Fibroblast of lung (primary cell): ENCODE measurements at regions not wholly inside any gene's neighbourhood (a gene's known extent, or its start where the extent isn't known, plus 50 kb on each side); places are given as distances from the start of the nearest gene placed in this dataset.

Experiments
- EZH2 ChIP-seq: IDR thresholded peaks from 2 replicates; pipeline ENCODE4 v1.5.1; 2012; ENCODE audit warnings: low read length, control low read depth, mild to moderate bottlenecking; ENCODE audit errors: missing control alignments
- TF ChIP-seq, protein P1 (sequence below), 2 donors: IDR thresholded peaks in 1 of 2; conservative IDR thresholded peaks in 1 of 2; 1 replicate in 1 of 2; 2 replicates in 1 of 2; pipeline ENCODE4 v1.5.1; 2011 to 2012; ENCODE audit warnings: low read length in 2 of 2, control low read depth in 1 of 2, inconsistent platforms in 1 of 2, low read depth in 1 of 2, mild to moderate bottlenecking in 1 of 2

DNA sequence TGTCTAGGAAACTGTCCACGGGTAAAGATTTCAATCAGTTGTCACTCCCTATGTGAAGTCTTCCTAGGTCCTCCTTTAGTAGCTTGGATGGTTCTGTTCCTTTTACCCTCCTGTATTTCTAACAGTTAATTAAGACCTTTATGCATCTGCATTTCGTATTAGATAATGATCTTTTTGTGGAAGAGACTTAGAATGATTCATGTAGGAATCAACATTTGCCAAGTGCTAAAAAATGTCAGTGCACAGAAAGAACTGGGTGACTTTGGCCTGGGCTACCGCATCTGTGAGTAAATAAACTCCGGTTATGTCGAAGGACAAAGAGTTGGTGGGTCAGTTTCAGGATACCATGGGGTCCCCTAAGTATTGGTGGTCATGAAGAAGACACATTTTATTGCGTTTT is 918.0 kb downstream of the TFAP2A start:
- TF ChIP-seq, protein P1, sequence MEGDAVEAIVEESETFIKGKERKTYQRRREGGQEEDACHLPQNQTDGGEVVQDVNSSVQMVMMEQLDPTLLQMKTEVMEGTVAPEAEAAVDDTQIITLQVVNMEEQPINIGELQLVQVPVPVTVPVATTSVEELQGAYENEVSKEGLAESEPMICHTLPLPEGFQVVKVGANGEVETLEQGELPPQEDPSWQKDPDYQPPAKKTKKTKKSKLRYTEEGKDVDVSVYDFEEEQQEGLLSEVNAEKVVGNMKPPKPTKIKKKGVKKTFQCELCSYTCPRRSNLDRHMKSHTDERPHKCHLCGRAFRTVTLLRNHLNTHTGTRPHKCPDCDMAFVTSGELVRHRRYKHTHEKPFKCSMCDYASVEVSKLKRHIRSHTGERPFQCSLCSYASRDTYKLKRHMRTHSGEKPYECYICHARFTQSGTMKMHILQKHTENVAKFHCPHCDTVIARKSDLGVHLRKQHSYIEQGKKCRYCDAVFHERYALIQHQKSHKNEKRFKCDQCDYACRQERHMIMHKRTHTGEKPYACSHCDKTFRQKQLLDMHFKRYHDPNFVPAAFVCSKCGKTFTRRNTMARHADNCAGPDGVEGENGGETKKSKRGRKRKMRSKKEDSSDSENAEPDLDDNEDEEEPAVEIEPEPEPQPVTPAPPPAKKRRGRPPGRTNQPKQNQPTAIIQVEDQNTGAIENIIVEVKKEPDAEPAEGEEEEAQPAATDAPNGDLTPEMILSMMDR (conservative IDR thresholded peaks at IDR 0.05 in 1 of 2, IDR thresholded peaks at IDR 0.05 in 1 of 2; ENCODE audit: low read depth in 1 of 2, low read length in 2 of 2) = no peak
- no peak for TF ChIP-seq EZH2
